GM12872 (cell line): ENCODE measurements at regions not wholly inside any gene's neighbourhood (a gene's known extent, or its start where the extent isn't known, plus 50 kb on each side); places are given as distances from the start of the nearest gene placed in this dataset.

ENCODE experiments used
- TF ChIP-seq, protein P1 (sequence below): IDR thresholded peaks from 3 replicates; pipeline ENCODE4 v1.5.1; 2011; ENCODE audit warnings: low read depth, mild to moderate bottlenecking, low read length, moderate library complexity; ENCODE audit not compliant: insufficient read depth

DNA sequence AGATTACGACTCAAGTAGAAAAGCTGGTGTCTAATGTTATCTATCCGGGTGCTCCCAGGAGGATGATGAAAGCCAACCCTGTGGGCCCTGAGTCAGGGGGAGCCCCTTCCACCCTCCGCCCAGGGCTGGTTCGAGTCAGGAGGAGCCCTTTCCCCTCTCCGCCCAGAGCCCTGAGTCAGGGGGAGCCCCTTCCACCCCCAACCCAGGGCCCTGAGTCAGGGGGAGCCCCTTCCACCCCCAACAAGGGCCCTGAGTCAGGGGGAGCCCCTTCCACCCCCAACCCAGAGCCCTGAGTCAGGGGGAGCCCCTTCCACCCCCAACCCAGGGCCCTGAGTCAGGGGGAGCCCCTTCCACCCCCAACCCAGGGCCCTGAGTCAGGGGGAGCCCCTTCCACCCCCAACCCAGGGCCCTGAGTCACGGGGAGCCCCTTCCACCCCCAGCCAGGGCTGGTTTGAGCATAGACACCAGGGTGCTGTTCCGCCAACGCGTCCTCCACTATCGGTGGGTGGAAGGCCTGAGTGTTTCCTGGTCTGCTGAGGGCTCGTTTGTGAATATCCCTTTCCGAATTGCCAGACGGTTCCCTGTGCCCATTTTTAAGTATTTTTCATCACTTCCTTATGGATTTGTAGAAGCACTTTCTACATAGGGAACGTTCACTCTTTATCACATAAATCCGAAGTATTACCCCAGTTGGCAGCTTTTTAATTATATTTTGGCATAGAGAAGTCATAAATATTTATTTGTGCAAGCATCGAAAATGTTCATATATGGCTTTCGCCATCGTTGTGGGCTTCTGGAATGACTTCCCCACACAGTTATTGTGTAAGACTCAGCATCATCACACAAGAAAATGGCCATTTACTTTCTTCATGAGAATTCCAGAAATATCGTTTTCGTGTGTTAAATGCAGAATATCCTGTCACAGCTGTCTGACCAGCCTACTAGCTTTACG, 380.6 kb downstream of the BRD1 start:
- TF ChIP-seq, protein P1, sequence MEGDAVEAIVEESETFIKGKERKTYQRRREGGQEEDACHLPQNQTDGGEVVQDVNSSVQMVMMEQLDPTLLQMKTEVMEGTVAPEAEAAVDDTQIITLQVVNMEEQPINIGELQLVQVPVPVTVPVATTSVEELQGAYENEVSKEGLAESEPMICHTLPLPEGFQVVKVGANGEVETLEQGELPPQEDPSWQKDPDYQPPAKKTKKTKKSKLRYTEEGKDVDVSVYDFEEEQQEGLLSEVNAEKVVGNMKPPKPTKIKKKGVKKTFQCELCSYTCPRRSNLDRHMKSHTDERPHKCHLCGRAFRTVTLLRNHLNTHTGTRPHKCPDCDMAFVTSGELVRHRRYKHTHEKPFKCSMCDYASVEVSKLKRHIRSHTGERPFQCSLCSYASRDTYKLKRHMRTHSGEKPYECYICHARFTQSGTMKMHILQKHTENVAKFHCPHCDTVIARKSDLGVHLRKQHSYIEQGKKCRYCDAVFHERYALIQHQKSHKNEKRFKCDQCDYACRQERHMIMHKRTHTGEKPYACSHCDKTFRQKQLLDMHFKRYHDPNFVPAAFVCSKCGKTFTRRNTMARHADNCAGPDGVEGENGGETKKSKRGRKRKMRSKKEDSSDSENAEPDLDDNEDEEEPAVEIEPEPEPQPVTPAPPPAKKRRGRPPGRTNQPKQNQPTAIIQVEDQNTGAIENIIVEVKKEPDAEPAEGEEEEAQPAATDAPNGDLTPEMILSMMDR, result no peak

DNA sequence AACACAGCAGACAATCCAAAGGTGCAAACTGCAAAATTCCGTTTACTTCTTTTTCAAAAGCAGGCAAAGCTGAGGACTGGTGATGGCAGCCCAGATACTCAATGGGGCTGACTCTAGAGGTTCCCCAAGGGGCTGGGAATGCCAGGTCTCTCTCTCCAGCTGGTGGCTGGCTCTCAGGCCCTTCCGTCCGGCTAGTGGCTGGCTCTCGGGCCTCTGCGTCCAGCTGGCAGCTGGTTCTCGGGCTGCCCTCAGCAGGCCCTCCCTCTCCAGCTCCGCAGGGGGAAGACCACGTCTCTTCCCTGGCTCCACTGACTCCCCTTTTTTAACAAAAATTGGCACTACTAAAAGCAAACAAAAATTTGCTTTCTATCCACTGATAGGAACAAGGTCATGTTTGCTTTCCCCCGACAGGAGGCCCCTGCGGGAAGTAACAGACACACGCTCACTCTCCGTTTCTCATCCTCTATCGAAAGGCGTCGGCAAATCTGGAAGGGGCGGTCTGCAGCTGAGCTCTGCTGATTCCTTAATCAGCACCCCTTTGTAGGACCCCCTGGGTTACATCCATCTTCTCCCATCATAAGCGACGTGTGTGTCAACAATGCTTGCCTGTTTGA, 381.4 kb downstream of the BRD1 start:
- TF ChIP-seq, protein P1, result no peak

DNA sequence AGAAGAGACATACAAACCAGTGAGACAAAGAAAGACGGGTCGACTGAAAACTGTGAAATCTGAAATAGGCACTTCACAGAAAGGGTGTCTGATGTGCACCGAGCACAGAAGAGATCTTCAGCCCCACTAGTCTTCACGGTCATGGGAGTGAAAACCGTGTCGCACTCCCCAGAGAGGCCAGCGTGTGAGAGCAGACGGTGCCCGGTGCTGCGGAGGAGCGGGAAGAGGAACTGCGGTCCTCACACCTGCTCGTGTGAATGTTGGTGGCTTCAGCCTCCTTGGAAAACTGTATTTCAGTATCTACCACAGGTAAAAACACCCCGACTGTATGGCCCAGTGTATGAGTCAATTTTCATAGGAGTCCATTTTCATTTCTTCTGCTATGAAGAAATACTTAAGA, 382.9 kb downstream of the BRD1 start:
- TF ChIP-seq, protein P1, result no peak

DNA sequence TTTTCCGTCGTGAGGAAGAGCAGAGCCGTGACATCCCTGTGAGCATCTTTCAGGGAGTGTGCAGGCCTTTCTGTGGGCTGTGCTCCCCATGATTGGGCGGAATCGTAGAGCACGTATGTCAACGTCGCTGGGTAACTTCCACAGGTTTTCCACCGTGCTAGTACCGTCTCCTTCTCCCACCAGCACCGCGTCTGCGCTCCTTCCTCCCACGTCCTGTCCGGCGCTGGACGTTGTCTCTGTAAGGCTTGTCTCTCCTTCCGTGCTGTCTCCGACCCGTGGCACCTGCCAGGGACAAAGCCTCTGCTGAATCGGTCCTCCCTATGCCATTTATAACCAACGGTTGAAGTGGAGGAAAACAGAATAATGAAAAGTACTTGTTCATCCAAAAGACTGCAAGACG, 386.7 kb downstream of the BRD1 start:
- TF ChIP-seq, protein P1, result no peak

DNA sequence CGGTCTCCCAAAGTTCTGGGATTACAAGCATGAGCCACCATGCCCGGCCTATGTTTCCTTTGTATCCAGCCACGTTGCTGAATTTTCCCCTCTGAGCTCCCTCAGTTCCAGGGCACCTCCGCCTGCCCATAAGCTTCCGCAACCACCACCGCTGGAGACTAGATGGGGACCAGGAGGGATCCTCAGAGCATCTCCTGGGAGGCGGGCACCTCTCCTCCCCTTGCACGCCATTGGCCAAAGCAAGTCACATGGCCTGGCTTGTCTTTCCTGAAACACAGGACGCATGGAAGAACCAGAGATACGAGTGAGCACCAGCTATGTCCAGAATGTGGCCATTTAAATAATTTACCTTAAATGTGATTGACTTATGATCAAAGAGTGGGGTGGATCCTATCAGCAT, 388.3 kb downstream of the BRD1 start:
- TF ChIP-seq, protein P1, result no peak

DNA sequence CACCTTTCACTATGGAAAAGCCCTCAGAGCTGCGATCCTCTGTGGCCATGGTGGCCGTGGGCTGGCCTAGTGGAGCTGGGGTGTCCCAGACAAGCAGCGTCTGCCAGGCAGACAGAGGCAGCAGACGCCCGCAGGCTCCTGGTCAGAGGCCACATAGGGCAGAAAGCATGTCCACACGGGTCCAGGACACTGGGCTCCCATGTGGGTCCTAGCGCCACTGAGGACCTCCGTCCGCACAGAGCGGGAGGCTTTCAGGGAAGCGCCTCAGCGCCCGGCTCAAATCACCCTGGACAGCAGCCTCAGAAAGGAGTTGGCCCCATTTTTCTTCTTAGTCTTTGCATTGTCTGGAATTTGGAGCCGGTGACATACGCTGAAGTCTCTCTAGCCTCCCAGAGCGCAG, 389.7 kb downstream of the BRD1 start:
- TF ChIP-seq, protein P1, result no peak

DNA sequence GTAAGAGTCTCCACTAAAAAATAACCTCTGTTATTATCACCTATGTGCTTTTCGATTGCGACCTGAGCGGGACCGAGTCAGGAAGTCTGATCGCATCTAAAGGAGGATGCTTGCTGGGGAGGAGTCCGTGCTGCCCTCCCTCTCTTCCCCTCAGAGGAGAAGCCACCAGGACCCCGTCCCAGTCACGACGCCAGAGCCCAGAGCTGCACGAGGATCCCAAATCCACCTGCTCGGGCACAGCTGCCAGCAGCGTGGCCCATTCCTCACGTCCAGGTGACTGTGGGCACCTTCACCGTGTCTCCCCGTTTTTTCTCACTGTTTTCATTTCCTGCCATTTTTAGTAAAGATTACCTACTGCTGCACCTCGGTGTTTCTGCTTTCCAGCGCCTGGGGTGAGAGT, 390.3 kb downstream of the BRD1 start:
- TF ChIP-seq, protein P1, result no peak
